ENCODE measurements at regions not wholly inside any gene's neighbourhood (a gene's known extent, or its start where the extent isn't known, plus 50 kb on each side); places are given as distances from the start of the nearest gene placed in this dataset.

DNA sequence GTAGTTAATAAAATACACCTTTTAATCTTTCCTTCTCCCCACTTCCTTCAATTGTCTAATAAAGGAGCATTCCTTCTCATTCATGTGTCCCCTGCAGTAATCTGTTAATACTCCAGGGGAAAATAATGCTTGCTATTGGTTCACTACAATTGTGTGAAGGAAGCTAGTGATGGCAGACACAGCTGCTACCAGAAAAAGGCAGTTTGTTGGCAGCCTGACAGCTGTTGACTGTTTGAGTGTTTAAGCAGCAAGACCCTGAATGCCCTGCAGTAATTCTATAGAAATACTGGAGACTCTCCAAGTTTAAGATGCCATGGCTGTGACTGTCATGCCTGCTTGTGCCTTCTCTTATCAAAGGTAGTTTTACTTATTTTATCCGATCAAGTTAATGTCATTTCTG, 359.5 kb downstream of the C4orf33 start:
- TF ChIP-seq, protein P1, sequence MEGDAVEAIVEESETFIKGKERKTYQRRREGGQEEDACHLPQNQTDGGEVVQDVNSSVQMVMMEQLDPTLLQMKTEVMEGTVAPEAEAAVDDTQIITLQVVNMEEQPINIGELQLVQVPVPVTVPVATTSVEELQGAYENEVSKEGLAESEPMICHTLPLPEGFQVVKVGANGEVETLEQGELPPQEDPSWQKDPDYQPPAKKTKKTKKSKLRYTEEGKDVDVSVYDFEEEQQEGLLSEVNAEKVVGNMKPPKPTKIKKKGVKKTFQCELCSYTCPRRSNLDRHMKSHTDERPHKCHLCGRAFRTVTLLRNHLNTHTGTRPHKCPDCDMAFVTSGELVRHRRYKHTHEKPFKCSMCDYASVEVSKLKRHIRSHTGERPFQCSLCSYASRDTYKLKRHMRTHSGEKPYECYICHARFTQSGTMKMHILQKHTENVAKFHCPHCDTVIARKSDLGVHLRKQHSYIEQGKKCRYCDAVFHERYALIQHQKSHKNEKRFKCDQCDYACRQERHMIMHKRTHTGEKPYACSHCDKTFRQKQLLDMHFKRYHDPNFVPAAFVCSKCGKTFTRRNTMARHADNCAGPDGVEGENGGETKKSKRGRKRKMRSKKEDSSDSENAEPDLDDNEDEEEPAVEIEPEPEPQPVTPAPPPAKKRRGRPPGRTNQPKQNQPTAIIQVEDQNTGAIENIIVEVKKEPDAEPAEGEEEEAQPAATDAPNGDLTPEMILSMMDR (IDR thresholded peaks at IDR 0.05), result no peak
- TF ChIP-seq POLR2A (IDR thresholded peaks at IDR 0.05), result no peak

All from testis (tissue), 2 donors.